HCT116 (cell line): ENCODE measurements at regions not wholly inside any gene's neighbourhood (a gene's known extent, or its start where the extent isn't known, plus 50 kb on each side); places are given as distances from the start of the nearest gene placed in this dataset.

Source experiments
- ATAC-seq: fragments of 200-7000 bp; cut with Tn5 transposase; 2 replicates; pipeline ENCODE4 v1.9.1; 2020; ENCODE audit warnings: mild to moderate bottlenecking, moderate library complexity
- BruUV-seq: library from RNA; stranded (reverse); fragments of 400-500 nt; replicated peaks from 2 replicates; lab custom pipeline; 2021; lab: Mats Ljungman, UMichigan
- CTCF ChIA-PET: fragments of 300-600 bp; sonication (Branson Sonifier 250); formaldehyde crosslinking; loops from one replicate; lab custom pipeline; 2021; ENCODE audit warnings: antibody characterized with exemption; lab: Charles Lee
- POLR2A ChIA-PET: fragments of 300-600, 350-600 bp; sonication (Branson Sonifier 250); formaldehyde crosslinking; loops from one replicate; lab custom pipeline; 2021; ENCODE audit warnings: antibody characterized with exemption; lab: Charles Lee
- RAD21 ChIA-PET, 2 experiments: fragments of 300-600 bp; sonication (Branson Sonifier 250); formaldehyde crosslinking; loops; one replicate each; lab custom pipeline; 2023; ENCODE audit warnings: low total read pairs in 2 of 2; ENCODE audit not compliant: uncharacterized antibody in 2 of 2, unreplicated experiment in 2 of 2, low non-redundant PET in 1 of 2; lab: Charles Lee
- DNase-seq: peaks from one replicate; pipeline ENCODE4 v3.0.0-alpha.2; 2010; ENCODE audit warnings: low read depth, low spot score
- H2AFZ ChIP-seq: fragments of 200-600 bp; shearing (Covaris generic), sonication (generic); 2 replicates; pipeline ENCODE4 v1.6.1; 2017; ENCODE audit warnings: low read depth, mixed run types, mixed read lengths, antibody characterized with exemption, low read length; ENCODE audit not compliant: poor library complexity, severe bottlenecking
- H3K27ac ChIP-seq: 2 replicates; pipeline ENCODE4 v1.5.1; 2012; ENCODE audit warnings: low read depth, low read length
- H3K27me3 ChIP-seq: fragments of 200-600 bp; sonication (generic); 2 replicates; pipeline ENCODE4 v1.6.1; 2016; ENCODE audit warnings: mixed run types, low read length, mixed read lengths; ENCODE audit not compliant: insufficient read depth
- H3K36me3 ChIP-seq, 2 experiments: fragments of 200-500 bp in 1 of 2; fragments of 200-600 bp in 1 of 2; sonication (Bioruptor generic) in 1 of 2; sonication (generic) in 1 of 2; 2 replicates each; pipeline versions ENCODE4 v1.5.1 to v1.6.1; 2014 to 2016; ENCODE audit warnings: low read length in 2 of 2, inconsistent platforms in 1 of 2, mixed read lengths in 1 of 2, mixed run types in 1 of 2; ENCODE audit not compliant: insufficient read depth in 2 of 2, control insufficient read depth in 1 of 2
- H3K4me1 ChIP-seq, 2 experiments: fragments of 200-600 bp in 1 of 2; sonication (generic) in 1 of 2; 2 replicates each; pipeline versions ENCODE4 v1.5.1 to v1.6.1; 2012 to 2017; ENCODE audit warnings: low read length in 2 of 2, inconsistent platforms in 1 of 2, mild to moderate bottlenecking in 1 of 2, mixed read lengths in 1 of 2, mixed run types in 1 of 2, moderate library complexity in 1 of 2; ENCODE audit not compliant: insufficient read depth in 2 of 2, control insufficient read depth in 1 of 2
- H3K4me2 ChIP-seq: fragments of 200-600 bp; sonication (generic); 2 replicates; pipeline ENCODE4 v1.6.1; 2017; ENCODE audit warnings: mixed run types, low read length, mixed read lengths
- H3K4me3 ChIP-seq, 2 experiments: fragments of 200-600 bp in 1 of 2; sonication (generic) in 1 of 2; replicated peaks in 1 of 2; 2 replicates each; pipeline ENCODE4 v1.5.1; 2011 to 2016; ENCODE audit warnings: low read length in 2 of 2, control low read depth in 1 of 2, low read depth in 1 of 2, mild to moderate bottlenecking in 1 of 2, mixed read lengths in 1 of 2, mixed run types in 1 of 2
- H3K79me2 ChIP-seq: fragments of 200-600 bp; sonication (generic); 2 replicates; pipeline ENCODE4 v1.6.1; 2017; ENCODE audit warnings: mild to moderate bottlenecking, mixed run types, low read length, moderate library complexity, mixed read lengths; ENCODE audit not compliant: insufficient read depth
- H3K9ac ChIP-seq: fragments of 200-600 bp; sonication (generic); 2 replicates; pipeline ENCODE4 v1.6.1; 2016; ENCODE audit warnings: low read length, mixed read lengths
- H3K9me2 ChIP-seq: fragments of 200-600 bp; sonication (generic), shearing (Covaris generic); 2 replicates; pipeline ENCODE4 v1.6.1; 2017; ENCODE audit warnings: mixed run types, mild to moderate bottlenecking, moderate library complexity; ENCODE audit not compliant: insufficient read depth
- H3K9me3 ChIP-seq, 2 experiments: fragments of 200-500 bp in 1 of 2; fragments of 200-600 bp in 1 of 2; sonication (Bioruptor generic) in 1 of 2; sonication (generic) in 1 of 2; 2 replicates each; pipeline ENCODE4 v1.6.1; 2014 to 2017; ENCODE audit warnings: low read length in 2 of 2, mixed read lengths in 2 of 2, inconsistent platforms in 1 of 2, low read depth in 1 of 2, mild to moderate bottlenecking in 1 of 2, mixed run types in 1 of 2, moderate library complexity in 1 of 2; ENCODE audit not compliant: control insufficient read depth in 1 of 2, insufficient read depth in 1 of 2
- H4K20me1 ChIP-seq: fragments of 200-600 bp; sonication (generic), shearing (Covaris generic); 2 replicates; pipeline ENCODE4 v1.6.1; 2017; ENCODE audit warnings: mixed run types, mild to moderate bottlenecking, moderate library complexity; ENCODE audit not compliant: insufficient read depth
- CBX3 ChIP-seq: IDR thresholded peaks from 2 replicates; pipeline ENCODE4 v1.6.1; 2012; ENCODE audit warnings: low read depth
- FOSL1 ChIP-seq: IDR thresholded peaks from 2 replicates; pipeline ENCODE4 v1.6.1; 2012; ENCODE audit warnings: low read depth
- POLR2AphosphoS5 ChIP-seq: IDR thresholded peaks from 2 replicates; pipeline ENCODE4 v1.6.1; 2011; ENCODE audit warnings: mild to moderate bottlenecking, low read depth, low read length, moderate library complexity
- RAD21 ChIP-seq: IDR thresholded peaks from 2 replicates; pipeline ENCODE4 v1.6.1; 2012; ENCODE audit warnings: low read depth, mild to moderate bottlenecking
- TCF7L2 ChIP-seq: IDR thresholded peaks from 2 replicates; pipeline ENCODE4 v1.7.0; 2011; ENCODE audit warnings: borderline replicate concordance, inconsistent platforms; ENCODE audit not compliant: insufficient read depth, insufficient read length; ENCODE audit errors: extremely low read depth
- ZNF274 ChIP-seq: fragments of 200-500 bp; sonication (Bioruptor generic); IDR thresholded peaks from 2 replicates; pipeline ENCODE4 v1.6.1; 2014; ENCODE audit warnings: mild to moderate bottlenecking, low read depth, low read length, inconsistent platforms
- intact Hi-C: fragments of 100-400 bp; cut with micrococcal nuclease; formaldehyde crosslinking; loops from 2 replicates; pipeline ENCODE4 v1.10.0; 2022
- TF ChIP-seq, protein P1 (sequence below), 3 experiments: fragments of 200-600 bp in 1 of 3; sonication (generic) in 1 of 3; IDR thresholded peaks in 2 of 3; conservative IDR thresholded peaks in 1 of 3; 2 replicates each; pipeline ENCODE4 v1.5.1; 2012 to 2017; ENCODE audit warnings: low read depth in 2 of 3, low read length in 2 of 3, antibody characterized with exemption in 1 of 3, borderline replicate concordance in 1 of 3, control low read depth in 1 of 3, mild to moderate bottlenecking in 1 of 3, mixed read lengths in 1 of 3, mixed run types in 1 of 3, moderate library complexity in 1 of 3; ENCODE audit not compliant: insufficient read depth in 1 of 3

DNA sequence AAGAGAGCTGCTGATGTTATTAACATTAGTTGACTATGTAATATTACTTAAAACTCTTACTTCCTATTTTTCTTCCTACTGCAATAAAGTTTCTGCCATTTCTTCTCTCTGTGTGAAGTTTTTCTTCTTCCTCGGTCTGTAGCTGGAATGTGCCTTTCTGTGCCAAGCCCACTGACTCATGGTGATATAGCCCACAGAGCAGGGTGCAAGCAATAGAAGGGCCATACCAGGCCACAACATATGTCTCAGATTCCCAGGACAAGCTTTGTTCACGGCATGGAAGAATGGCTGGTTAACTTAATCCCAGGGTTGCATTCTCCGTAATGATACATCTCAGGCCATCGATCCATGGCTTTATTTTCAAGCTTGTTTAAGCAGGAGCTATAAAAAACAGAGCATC lies 815.3 kb downstream of the TUSC7 start:
- CTCF ChIA-PET, result interaction anchor here (1.2 kb wide), 1 partner anchor 9 kb away, joined by 3 read pairs; no protein-coding TSS in a partner anchor
- ATAC-seq (no peak), DNase-seq (no peak)
- no peak overlapping the region for H3K27ac ChIP-seq
- TF ChIP-seq FOSL1 (no peak), POLR2AphosphoS5 (no peak), RAD21 (no peak), TCF7L2 (no peak), ZNF274 (no peak), CBX3 (no peak)
- TF ChIP-seq, protein P1, sequence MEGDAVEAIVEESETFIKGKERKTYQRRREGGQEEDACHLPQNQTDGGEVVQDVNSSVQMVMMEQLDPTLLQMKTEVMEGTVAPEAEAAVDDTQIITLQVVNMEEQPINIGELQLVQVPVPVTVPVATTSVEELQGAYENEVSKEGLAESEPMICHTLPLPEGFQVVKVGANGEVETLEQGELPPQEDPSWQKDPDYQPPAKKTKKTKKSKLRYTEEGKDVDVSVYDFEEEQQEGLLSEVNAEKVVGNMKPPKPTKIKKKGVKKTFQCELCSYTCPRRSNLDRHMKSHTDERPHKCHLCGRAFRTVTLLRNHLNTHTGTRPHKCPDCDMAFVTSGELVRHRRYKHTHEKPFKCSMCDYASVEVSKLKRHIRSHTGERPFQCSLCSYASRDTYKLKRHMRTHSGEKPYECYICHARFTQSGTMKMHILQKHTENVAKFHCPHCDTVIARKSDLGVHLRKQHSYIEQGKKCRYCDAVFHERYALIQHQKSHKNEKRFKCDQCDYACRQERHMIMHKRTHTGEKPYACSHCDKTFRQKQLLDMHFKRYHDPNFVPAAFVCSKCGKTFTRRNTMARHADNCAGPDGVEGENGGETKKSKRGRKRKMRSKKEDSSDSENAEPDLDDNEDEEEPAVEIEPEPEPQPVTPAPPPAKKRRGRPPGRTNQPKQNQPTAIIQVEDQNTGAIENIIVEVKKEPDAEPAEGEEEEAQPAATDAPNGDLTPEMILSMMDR (IDR thresholded peaks at IDR 0.05 in 2 of 3, conservative IDR thresholded peaks at IDR 0.05 in 1 of 3; ENCODE audit: borderline replicate concordance in 1 of 3, insufficient read depth in 1 of 3, low read depth in 2 of 3, low read length in 2 of 3), result no peak
- H4K20me1 ChIP-seq, result no peaks in the 10 kb centered on the region
- H3K27me3 ChIP-seq, result peaks cover 2% of the 10 kb centered on the region; the same call in 1 of the 2 replicates
- no peaks in the 10 kb centered on the region for H3K9me2 ChIP-seq
- no peak overlapping the region for H3K4me3 ChIP-seq
- no peak overlapping the region for H3K4me2 ChIP-seq
- H3K9ac ChIP-seq, result no peak overlapping the region
- no TSS peak for BruUV-seq
- no peak overlapping the region for H2AFZ ChIP-seq
- H3K9me3 ChIP-seq, result no peaks in the 10 kb centered on the region
- intact Hi-C loops, result loop anchor here (5.0 kb wide), 2 partner anchors 468 to 753 kb away; no protein-coding TSS in a partner anchor
- POLR2A ChIA-PET, result no interaction called here
- H3K4me1 ChIP-seq, result no peaks in the 10 kb centered on the region
- RAD21 ChIA-PET, result no interaction called here
- no peaks in the 10 kb centered on the region for H3K79me2 ChIP-seq
- no peaks in the 10 kb centered on the region for H3K36me3 ChIP-seq
